ENCODE measurements at regions not wholly inside any gene's neighbourhood (a gene's known extent, or its start where the extent isn't known, plus 50 kb on each side); places are given as distances from the start of the nearest gene placed in this dataset.
"Not testable (repeated sequence)": the region's sequence is repeated elsewhere in the genome, so short reads cannot be mapped to it uniquely, and the experiment has no call there.

DNA sequence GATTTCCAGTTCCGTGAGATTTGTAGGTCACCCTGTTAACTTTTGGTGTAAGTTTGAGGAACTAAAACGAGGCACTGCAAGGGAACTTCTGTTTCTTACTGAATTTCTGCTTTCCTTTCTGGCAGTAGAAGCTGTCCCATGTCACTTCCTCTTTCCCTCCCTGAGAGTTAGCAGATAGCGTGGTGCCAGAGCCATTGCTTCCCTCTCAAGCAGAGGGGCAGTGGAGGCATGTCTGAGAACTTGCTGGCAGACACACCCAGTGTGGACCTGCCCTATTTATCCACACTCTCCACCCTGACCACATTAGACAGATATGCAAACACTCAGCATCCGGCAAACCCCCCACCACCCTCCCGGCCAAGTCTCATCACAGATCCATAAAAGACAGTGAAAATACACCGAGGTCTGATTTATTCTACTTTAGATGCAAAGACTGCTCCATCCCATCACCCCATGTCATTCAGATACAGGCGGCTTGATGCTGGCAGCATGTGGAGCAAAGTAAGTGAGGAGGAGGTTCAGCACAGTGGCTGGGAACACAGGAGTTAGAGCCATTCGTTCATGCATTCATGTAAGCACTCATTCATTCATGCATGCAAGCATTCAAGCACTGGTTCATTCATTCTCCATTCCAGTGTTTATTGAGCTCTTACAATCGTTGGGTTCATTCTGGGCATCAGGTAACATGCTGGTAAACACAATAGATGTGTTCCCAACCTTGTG lies 324.7 kb downstream of the SHQ1 start:
- DNase-seq: no peak

DNA sequence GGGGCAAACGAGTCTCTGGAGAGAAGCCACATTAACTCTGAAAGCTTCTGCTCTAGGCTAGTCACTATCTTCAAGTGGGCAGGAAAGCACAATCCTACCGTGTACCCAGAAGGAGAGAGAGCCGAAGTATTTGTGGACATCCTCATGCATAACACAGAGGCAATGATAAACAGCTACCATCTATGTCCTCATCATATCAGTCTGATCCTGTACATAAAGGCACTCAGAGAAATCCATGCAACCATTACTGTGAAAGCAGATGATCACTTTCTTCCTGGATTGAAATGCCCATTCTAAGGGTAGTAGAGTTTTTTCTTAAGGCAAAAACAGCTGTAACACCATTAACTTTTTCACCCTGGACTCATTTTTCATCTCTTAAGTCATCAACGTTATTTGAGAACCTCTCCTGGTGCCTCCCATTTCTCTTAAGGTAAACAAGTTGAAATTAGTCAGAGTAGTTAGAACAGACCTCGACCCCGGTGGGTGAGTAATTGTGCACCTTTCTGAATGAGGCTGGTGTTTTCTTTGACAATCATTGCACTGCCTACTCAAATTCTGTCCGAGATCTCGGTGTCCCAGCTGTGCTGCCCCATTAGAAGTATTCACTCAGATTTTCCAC lies 327.4 kb downstream of the SHQ1 start:
- no peak for DNase-seq

DNA sequence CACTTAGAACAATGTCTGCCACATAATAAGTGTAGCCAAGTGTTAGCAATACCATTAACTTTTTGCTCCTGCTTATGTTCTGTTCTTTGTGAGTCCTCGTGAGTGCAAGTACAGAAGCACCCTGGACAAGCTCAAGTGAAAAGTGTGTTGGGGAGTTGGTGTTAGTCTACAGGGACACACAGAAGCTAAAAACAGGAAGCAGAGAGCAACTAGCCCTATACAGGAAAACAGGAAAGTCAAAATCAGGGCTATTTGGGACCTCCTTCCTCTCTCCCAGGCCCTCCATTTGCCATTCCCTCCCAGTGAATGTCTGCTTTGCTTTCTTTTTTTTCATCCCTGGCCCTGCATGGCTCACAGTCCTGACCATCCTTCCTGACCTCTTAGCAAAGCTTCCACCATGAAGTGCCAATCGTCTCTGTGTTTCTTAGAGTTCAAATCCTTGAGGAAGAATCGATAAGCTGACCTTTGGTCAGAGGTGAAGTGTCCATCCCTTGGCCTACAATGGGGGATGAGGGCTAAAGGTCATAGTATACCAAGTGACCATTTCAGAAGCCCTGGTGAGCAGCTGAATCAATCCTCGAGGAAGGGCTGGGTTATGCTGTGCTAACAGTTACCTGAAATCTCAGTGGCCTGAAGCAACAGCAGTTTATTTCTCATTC lies 328.2 kb downstream of the SHQ1 start:
- no peak for DNase-seq

DNA sequence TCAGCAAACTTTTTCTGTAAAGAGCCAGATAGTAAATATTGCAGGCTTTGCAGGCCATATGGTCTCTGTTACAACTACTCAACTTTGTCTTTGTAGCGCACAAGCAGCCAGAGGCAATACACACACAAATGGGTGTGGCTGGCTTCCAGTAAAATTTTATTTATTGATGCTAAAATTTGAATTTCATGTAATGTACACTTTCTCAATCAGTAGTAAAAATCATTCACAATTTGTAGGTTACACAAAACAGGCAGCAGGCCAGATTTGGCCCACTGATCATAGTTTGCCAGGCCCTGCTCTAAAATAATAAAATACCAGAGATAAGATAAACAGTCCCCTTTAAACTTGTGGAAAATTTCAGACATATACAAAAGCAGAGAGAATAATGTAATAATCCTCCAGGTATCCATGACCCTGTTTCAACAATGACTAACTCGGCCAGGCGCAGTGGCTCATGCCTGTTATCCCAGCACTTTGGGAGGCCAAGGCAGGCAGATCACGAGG lies 330.3 kb downstream of the SHQ1 start:
- no peak for DNase-seq

DNA sequence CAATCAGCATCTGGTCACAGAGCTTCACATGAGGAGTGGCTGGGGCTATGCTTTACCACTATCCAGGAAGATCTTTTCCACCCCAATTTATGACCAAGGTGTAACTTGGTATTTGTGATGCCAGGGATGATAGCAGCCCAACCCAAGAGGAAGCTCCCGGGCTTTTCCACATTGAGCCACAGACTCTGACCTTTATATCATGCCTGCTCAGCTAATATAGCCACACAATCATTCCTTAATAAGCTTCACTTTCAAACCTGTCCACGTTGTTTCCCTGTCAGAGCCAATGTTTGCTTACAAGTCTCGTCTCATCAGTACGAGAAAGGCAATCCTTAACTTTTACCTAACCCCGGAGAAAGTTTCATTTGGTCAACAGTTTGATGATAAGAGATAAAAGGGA lies 330.9 kb downstream of the SHQ1 start:
- no peak for DNase-seq

DNA sequence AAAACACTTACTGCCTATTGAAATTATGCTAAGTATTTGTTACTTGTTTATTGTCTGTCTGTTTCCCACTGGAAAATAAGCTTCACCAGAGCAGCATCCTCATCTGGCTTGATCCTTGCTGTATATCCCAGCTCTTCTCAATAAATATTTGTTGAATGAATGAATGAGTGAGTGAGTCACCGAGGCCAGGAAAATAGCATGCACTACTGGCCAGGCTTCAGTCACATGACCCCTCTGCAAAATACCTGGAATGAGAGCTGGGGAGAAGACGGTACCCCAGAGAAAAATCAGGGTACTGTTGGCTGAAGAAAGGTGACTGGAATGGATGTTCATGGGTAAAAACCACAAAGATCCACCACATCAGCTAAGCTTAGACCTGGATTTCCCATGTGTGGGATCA lies 331.9 kb downstream of the SHQ1 start:
- DNase-seq: no peak

DNA sequence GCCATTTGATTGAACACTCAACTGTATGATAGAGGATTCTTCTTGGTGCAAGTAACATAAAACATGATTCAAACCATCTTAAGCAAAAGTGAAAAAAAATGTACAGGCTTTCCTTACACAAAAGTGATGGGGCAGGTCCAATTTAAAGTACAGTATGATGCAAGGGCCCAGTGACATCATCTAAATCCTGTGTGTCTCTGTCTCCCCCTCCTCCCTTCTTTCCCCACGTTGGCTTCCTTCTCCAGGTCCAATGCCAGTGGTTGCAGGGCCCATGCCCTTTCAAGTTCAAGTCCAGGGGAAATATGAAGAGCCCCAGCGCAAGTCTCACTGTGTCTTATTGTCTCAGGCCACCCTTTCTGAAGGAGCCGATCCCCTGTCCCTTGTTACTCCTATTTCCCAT lies 332.3 kb downstream of the SHQ1 start:
- DNase-seq: no peak

DNA sequence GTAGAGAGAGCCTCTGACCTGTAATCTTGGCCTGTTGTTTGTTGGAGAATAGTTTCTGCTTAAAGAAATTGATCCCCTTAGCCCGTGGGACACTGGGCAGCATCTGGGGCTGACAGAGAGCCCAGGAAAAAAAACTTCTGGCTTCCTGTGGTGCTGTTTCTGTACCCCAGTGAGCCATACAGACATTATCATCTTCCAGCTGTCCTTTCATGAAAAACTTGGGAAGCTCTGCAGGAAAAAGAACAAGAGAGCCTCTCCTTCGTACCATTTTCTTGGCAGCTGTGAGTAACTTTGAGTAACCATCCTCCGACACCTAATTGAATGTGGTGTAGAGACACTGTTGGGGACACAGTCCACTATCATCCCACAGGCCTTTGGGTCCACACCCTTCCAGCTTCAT lies 333.0 kb downstream of the SHQ1 start:
- DNase-seq: no peak

DNA sequence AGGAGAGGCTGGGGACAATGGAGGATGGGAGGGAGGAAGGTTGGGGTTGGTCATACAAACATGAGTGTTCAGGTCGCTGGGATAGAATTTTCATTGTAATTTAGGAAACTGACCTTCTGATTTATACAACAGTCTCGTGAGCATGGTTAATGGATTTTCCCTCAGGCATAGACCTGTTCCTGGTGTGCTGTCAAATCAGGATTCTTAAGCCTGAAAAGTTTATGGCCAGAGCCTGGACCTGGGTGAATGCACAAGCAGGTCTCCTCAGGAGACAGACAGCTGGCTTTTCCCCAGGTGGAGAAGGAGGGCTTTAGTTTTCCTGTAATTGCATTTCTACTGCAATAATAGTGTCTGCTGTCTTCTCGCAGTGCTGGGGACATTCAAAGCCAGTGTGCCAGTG lies 338.0 kb downstream of the SHQ1 start:
- no peak for DNase-seq

DNA sequence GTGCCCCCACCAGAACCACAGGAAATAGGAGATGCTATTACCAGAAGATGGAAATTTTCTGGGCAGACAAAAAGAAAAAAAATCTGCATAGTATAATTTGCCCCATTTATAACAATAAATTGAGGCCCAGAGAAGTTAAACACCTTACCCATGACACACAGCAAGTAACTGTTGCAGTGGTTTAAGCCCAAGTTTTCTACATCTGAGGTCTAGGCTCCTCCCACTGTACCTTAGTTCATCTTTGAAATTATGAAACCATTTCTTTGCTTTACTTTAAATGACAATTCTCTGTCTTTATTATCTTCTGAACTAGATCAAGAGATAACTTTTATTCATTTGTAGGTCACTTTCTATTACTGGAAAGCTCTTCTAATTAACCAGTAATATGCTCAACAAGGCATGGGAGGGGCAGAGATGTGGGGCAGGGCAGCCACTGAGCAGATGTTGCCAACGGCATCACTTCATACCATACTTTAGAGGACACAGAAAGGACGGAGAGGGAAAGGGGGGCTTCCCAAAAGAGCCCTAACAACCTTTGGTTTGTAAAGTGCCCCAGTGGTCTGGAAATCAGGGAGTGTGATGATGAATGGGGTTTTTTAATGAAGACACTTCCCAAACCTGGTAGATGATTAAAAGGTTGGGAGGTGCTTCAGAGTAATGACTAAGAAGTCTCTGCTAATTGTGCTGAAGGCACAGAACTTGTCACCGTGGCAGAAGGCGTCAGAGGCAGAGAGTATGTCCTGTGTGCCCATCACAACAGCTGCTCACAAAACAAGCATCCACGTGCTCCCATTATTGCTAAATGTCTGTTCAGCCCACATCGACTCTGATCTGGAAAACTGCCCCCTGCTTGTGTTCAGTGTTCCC lies 342.5 kb downstream of the SHQ1 start:
- DNase-seq: no peak

DNA sequence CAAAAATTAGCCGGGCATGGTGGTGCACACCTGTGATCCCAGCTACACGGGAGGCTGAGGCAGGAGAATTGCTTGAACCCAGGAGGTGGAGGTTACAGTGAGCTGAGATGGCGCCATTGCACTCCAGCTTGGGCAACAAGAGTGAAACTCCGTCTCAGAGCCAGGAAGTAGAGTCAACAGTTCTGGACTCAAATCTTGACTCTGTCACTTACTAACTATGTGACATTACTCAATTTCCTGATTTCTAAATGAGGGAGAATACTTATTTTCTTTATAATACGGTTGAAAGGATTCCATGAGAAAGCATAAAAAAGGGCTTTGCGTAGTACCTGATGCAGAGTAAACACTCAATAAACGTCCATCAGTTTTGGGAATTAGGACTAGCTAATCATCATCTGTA lies 350.7 kb downstream of the SHQ1 start:
- DNase-seq: not testable (repeated sequence)

DNA sequence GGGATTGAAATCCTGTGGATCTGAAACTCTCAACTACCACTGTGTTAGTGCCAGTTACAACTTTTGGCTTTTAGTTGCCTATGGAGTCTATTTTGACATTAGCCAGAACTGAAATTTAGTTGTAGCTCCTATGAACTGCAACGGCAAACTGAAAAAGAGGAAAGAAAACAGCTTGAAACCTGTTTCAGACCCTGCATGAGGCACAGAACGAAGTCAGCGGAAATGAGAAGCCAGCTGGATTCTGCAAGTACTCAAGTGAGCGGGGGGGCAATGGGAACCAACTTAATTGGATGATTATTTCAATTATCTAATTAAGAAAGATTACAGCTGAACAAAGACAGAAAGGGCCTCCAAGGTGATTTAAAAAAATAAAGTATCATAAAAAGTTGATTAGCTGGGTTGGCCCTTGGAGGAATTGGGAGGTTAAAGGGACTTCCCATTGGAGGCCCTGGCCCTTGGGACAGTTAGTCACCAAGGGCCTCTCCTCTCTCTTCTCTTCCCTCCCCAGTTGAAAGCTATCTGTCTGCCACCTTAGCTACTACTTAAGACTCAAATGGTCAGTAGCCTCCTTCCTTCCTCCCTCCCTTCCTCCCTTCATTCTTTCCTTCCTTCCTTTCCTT lies 352.1 kb downstream of the SHQ1 start:
- no peak for DNase-seq

DNA sequence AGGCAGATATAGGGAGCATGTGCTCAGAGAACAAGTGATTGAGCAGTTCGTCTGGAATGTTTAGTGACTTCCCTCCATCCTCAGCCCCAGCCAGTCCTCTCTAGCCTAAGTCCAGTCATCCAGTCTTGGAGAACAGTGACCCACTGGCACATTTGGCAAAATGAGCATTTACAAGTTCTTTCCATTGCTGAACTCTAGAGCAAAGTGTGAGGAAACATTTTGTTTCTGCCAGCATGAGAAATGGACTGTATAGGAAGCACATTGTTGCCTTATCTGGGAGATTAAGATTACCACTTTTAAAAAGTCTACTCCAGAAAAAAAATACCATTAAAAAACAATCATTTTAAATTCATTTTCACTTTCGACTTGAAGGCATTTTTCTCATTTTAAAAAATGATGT lies 353.6 kb downstream of the SHQ1 start:
- DNase-seq: no peak

DNA sequence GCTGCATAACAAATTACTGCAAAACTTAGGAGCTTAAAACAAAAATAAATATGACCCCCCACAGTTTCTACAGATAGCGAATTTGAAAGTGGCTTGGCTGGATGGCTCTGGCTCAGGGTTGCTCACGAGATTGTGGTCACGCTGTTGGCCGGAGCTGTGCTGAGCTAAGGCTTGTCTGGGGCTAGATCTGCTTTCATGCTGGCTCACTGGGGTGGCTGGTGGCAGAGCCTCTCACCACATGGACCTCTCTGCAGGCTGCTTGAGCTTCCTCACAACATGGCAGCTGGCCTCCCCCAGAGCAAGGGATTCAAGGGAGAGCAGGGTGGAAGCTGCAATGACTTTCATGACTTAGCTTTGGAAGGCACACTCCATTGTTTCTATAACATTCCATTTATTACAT lies 354.1 kb downstream of the SHQ1 start:
- DNase-seq: no peak

DNA sequence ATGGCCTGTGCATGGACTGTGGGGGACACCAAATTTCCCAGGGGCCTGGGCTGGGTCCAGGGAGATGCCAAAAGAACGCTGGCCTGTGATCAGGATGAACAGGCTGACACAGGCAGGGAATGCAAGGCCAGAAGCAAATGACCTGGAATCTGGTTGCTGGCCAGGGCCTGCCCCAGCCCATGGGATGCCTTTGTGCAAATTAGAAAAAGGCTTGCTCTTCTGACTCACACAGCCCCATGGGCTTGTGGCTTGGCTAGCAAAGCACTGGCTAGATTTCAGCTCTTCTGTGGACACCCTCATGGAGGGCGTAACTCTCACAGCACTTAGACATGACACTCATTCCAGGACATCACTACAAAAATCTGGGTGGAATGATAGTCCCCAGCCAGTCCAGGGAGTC lies 356.0 kb downstream of the SHQ1 start:
- no peak for DNase-seq

DNA sequence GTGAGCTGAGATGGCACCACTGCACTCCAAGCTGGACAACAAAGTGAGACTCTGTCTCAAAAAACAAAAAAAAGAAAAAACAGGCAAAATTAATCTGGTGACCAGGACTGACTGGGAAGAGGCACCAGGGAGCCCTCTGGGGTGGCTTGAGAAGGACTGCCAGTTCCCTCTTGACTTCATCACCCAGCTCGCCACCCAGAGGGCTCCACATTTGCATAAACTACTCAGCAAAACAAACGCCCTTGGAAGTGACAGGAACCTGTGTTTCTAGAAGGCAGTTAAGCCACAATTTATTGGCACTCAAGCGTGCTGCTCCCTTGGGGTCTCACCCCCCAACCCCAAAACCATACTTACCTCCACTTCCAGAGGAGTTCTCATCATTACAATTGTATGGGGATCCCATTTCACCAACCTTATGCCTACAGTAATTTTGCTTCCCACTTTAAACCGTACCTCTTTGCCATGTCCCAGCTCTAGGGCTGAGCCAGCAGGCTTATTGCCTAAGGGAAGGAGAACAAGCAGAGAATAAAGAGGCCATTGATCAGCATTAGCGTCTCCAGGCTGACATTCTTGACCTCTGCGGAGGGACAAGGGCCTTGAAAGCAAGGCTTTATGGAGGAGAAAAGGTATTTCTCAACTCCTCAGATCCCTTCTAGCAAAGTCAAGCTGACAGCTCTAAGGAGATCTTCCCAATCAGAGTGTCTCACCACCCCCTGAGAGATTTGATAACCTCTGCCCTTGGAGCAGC lies 357.4 kb downstream of the SHQ1 start:
- DNase-seq: no peak

DNA sequence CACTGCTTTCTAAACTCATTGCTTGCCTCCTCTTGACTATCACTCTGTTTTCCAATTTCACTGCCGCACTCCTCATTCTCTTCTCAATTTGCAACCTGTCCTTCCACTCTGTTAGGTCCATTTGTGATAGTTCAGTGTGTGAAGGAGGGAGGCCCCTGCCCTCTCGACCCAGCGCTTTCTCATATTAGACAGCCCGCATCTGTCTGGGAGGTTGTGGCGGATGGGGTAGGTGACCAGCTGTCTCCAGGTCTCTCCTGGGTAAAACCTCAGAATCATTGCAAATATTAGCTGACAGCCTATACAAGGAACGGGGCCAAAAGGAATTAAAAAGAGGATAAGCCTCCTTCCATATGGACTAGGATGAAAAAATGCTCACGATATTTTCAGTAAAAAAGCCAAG lies 358.3 kb downstream of the SHQ1 start:
- DNase-seq: no peak

DNA sequence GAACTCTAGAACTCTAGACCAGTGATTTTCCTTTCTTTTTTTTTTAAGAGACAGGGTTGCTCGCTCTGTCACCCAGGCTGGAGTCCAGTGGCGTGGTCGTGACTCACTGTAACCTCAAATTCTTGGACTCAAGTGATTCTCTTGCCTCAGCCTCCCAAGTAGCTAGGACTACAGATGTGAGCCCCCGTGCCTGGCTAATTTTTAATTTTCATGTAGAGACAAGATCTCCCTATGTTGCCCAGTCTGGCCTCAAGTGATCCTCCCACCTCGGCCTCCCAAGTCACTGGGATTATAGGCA lies 359.6 kb downstream of the SHQ1 start:
- DNase-seq: no peak

DNA sequence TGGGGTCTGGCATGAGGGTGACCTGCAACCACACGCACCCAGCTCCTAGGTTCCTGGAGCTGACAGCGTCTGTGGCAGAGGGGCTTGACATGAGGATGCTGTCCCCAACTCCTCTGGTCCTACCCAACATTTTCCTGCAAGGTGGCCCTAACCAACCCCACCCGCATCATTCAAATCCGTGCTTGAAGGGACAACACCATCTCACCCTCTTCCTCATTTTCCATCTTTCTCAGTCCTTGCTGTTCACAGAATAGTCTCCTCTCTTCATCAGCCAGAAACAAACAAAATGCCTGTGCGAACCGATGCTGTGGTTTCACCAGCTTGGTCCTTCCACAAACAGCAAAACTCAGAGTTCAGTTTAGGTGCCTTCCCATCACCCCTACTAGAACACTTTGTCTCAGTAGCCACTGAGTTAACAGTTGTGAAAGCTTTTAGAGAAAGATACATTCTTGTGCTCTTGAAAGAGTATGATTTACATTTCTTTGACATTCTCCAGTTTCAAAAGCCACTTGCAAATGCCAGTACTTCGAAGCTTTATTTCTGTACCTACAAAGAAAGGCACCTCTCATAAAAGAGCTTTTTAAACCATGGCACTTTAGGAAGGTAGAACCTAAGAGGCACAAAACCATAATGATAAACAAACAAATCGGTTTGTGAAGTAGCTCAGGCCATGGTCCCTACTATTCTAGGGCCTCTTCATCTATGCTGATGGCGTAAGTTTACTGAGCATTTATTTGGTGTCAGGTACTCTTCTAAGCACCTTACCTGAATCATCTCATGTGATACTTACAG lies 360.1 kb downstream of the SHQ1 start:
- DNase-seq: no peak

DNA sequence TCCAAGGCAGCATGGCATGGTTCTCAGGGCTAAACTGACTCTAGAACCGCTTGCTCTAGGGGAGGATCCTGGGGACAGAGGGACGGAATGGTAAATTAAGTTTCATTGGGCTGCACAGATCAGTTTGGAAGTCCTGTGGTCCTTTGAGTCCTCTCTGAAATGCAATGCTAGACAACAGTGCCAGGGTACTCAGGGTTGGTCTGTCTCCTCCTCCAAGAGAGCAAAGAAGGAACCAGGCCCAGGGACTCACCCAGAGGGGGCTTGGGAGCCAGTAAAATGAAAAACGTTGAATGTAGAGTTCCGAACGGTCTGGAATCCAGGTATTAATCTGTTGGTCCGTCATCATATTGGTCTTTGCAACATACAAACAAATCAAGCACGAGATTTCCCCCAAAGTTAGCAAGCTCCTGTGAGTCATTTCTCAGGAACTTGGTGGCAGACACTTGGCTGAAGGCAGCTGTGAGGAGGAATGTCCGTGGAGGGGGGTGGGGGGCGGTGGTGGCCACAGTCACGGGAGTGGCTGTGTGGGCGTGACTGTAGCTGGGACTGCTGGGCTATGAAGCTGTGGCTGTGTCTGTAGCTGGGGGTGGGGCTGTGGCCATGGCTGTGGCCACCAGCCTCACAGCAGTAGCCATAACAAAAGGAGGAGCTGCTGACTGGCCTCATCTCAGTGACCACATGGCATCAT lies 361.0 kb downstream of the SHQ1 start:
- DNase-seq: no peak

DNA sequence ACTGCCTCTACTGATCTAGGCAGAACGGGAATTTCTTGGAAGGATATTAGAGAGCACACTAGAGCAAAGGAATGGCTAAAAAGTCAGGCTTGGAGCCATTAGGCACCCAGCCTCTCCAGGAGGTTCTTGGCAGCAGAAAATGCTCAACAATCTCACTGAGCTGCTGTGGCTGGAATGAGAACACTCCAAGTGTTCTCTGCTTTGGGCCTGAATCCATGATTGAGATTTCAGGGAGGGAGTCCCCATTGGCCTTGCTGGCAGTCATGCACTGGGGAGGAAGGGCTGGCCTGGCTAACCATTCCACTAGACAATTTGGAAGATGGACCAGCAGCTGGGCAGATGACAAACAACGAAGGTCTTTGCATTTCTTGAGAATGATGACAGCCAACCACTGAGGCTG lies 362.6 kb downstream of the SHQ1 start:
- no peak for DNase-seq

Data from NCI-H1105 (cell line).